ENCODE measurements at regions not wholly inside any gene's neighbourhood (a gene's known extent, or its start where the extent isn't known, plus 50 kb on each side); places are given as distances from the start of the nearest gene placed in this dataset.

GRCh38 chr2:234643407-234643806 lies 146.5 kb upstream of the ARL4C start:
- no peak overlapping the region for H3K4me3 ChIP-seq
- no peaks in the 10 kb centered on the region for H3K36me3 ChIP-seq
- DNase-seq = no peak
- H3K9me3 ChIP-seq = peaks cover 14% of the 10 kb centered on the region
- no peaks in the 10 kb centered on the region for H3K27me3 ChIP-seq

GRCh38 chr2:234641086-234641485 lies 144.2 kb upstream of the ARL4C start:
- no peak for DNase-seq
- no peaks in the 10 kb centered on the region for H3K36me3 ChIP-seq
- no peaks in the 10 kb centered on the region for H3K27me3 ChIP-seq
- H3K4me3 ChIP-seq = no peak overlapping the region
- peaks cover 14% of the 10 kb centered on the region for H3K9me3 ChIP-seq

DNA sequence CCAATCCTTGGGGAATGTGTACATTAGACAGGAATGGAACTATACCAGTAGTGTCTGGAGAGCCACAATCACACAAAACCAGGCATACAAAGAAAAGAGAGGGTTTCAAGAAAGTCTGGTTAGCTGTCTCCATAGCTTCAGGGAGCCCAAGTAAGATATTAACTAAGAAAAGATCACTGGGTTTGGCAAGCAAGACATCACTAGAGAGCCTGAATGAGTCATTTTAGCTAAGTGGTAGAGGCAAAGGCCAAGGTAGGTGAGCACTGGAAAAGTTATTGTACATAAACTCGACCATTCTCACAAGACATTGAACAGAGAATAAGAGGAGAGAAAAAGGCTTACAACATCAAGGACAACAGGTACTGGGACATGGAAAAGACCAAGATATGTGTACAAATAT lies 143.8 kb upstream of the ARL4C start:
- DNase-seq = no peak
- no peak overlapping the region for H3K4me3 ChIP-seq
- no peaks in the 10 kb centered on the region for H3K36me3 ChIP-seq
- no peaks in the 10 kb centered on the region for H3K27me3 ChIP-seq
- peaks cover 14% of the 10 kb centered on the region for H3K9me3 ChIP-seq

- Histone ChIP-seq H3K4me3 (no peak overlapping the region), H3K27me3 (no peaks in the 10 kb centered on the region), H3K9me3 (peaks cover 14% of the 10 kb centered on the region), H3K36me3 (no peaks in the 10 kb centered on the region)
- DNase-seq = no peak
Observed at GRCh38 chr2:234638966-234639365, 142.1 kb upstream of the ARL4C start.

- no peaks in the 10 kb centered on the region for H3K9me3 ChIP-seq
- H3K4me3 ChIP-seq = no peak overlapping the region
- DNase-seq = no peak
- no peaks in the 10 kb centered on the region for H3K27me3 ChIP-seq
- H3K36me3 ChIP-seq = no peaks in the 10 kb centered on the region
Observed at GRCh38 chr2:234635284-234635683, 138.4 kb upstream of the ARL4C start.

- Histone ChIP-seq H3K4me3 (no peak overlapping the region), H3K27me3 (no peaks in the 10 kb centered on the region), H3K36me3 (no peaks in the 10 kb centered on the region), H3K9me3 (no peaks in the 10 kb centered on the region)
- no peak for DNase-seq
Observed at GRCh38 chr2:234633581-234634230, 136.8 kb upstream of the ARL4C start.

DNA sequence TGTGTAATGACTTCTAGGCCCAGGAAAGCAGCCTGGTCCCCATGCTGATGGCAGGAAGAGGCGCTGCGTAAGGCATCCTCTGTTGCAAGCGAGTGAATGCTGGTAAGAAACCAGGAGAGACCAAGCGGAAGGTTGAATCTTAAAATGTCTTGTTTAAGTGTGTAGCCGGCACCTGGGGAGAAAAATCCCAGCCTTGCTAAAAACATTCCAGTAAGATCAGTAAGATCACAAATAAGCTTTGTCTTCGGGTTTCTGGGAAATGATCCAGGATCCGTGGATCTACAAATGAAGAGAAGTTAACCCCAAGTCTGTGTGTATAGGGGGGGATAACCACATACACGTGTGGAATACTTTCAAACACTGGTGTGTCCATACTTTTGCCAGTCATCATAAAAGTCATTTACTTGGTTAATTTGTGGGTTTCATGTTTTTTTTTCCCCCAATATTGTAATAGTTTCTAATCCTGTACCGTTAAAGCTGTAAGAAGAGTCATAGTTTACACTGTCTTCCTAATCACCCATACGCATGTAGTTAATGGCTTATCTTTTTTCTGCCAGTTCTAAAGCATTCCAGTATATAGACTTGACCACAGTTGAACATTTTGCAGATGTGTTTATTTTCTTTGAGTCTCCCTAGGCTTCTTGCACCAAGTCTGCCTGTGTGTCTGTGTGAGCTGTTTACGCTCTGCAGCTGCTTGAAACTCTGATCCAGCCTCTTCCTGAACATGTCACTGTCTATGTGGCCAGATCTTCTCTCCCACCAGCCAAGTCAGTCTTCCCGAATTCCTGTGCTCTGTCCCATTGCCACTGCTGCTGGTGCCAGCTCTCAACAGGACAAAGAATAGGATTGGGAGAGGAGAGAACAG lies 135.9 kb upstream of the ARL4C start:
- Histone ChIP-seq H3K4me3 (no peak overlapping the region), H3K9me3 (no peaks in the 10 kb centered on the region), H3K27me3 (no peaks in the 10 kb centered on the region), H3K36me3 (no peaks in the 10 kb centered on the region)
- peak; percentile 82 for DNase-seq

GRCh38 chr2:234631646-234632514 lies 135.0 kb upstream of the ARL4C start:
- no peak overlapping the region for H3K4me3 ChIP-seq
- no peaks in the 10 kb centered on the region for H3K27me3 ChIP-seq
- H3K36me3 ChIP-seq = no peaks in the 10 kb centered on the region
- no peak for DNase-seq
- no peaks in the 10 kb centered on the region for H3K9me3 ChIP-seq

DNA sequence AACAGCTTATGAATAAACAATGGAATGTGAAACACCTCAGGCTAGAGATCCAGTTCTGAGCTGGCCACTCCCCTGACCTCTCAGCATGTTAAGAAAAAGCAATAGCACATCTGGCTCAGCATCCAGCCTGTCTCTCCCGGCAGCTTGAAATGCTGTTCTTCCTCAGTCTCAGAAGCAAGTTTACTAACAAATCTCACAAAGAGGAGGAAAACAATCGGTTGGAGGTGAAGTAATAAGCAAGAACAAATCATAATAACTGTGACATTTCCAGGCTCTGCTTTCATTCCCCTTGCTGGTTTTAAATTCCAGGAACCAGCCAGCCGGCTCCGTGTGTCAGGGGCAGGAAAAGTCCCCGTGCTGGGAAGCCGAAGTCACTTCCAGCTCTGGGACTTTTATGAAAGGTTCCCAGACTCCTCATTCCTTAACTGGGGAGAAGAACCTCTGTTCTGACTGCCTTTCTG lies 133.9 kb upstream of the ARL4C start:
- no peaks in the 10 kb centered on the region for H3K36me3 ChIP-seq
- peak; percentile 16 for DNase-seq
- no peaks in the 10 kb centered on the region for H3K27me3 ChIP-seq
- H3K9me3 ChIP-seq = no peaks in the 10 kb centered on the region
- H3K4me3 ChIP-seq = no peak overlapping the region

DNA sequence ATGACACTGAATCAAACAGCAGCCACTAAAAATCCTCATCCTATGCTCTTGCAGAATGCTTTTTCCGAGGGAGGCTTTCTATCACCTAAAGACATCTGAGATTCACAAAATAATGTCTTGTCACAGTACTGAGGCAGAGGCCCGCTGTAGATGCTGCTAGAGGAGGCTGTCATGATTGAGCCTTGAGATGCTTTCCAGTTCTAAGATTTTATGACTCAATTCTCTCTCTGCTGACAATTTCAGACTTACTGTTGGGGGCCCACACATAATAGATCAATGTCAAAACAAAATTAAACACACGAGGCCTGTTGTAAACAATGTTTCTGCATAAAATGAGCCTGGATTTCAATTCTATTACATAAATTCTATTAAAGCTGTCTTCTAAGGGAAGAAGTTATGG lies 132.7 kb upstream of the ARL4C start:
- Histone ChIP-seq H3K9me3 (no peaks in the 10 kb centered on the region), H3K4me3 (no peak overlapping the region), H3K36me3 (no peaks in the 10 kb centered on the region), H3K27me3 (no peaks in the 10 kb centered on the region)
- DNase-seq = no peak

DNA sequence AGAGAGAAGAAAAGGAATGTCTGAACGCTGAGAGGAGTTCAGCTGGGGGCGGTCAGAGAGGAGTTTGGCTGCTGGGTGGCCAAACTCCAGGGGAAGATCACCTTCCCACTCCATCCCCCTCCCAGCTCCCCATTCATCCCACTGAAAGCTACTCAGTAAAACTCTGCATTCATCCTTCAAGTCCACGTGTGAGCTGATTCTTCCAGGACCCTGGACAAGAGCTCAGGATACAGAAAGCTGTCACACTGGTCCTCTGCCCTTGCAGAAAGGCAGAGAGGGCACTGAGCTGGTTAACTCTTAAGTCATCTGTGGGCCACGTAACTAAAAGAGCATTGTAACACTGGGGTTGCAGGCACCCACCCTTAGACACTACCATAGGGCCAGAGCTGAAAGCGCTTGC lies 132.1 kb upstream of the ARL4C start:
- Histone ChIP-seq H3K9me3 (no peaks in the 10 kb centered on the region), H3K27me3 (no peaks in the 10 kb centered on the region), H3K36me3 (no peaks in the 10 kb centered on the region), H3K4me3 (no peak overlapping the region)
- no peak for DNase-seq

DNA sequence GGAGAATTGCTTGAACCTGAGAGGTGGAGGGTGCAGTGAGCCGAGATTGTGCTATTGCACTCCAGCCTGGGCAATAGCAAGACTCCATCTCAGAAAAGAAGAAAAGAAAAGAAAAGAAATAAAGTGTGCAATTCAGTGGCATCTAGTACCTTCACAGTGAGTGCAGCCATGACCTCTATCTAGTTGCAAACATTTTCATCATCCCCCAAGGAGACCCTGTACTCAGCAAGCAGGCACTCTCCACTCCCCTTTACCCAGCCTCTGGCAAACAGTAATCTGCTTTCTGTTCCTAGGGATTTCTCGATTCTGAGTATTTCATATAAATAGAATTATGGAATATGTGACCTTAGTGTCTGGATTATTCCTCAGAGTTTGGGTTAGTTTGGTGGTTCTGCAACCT lies 130.4 kb upstream of the ARL4C start:
- Histone ChIP-seq H3K27me3 (no peaks in the 10 kb centered on the region), H3K4me3 (no peak overlapping the region), H3K36me3 (no peaks in the 10 kb centered on the region), H3K9me3 (no peaks in the 10 kb centered on the region)
- DNase-seq = no peak

- Histone ChIP-seq H3K27me3 (no peaks in the 10 kb centered on the region), H3K9me3 (no peaks in the 10 kb centered on the region), H3K4me3 (no peak overlapping the region), H3K36me3 (no peaks in the 10 kb centered on the region)
- no peak for DNase-seq
Observed at GRCh38 chr2:234626566-234627130, 129.8 kb upstream of the ARL4C start.

DNA sequence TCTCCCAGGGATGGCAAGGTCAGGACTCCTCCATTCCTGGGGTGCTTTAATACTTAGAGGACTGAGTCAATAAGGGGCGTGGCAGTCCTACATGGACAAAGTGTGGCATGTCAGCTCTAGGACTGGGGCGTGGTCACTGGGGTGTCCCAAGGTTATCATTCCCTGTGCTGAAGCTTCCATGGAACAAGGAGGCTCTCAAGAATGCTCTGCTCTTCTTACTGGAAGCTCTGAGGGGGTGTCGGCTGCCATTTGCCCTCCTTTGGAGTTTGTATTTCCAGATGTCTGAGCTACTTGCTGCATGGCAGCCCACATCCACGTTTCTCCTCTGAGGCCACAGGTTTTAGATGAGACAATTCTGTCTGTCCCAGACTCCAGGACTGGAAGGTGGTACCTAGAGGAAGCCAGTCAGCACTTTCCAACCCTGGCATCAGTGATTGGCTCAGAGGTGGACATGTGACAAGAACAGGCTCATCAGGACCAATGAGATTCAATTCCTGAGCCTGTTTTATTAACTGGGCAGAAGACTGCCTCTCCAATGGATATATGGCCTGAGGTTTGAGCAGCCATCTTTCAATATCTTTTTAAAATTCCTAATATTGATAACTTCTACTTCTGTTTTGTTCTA lies 128.9 kb upstream of the ARL4C start:
- no peak overlapping the region for H3K4me3 ChIP-seq

GRCh38 chr2:234623521-234623991 lies 126.7 kb upstream of the ARL4C start:
- Histone ChIP-seq H3K36me3 (no peaks in the 10 kb centered on the region), H3K27me3 (no peaks in the 10 kb centered on the region), H3K9me3 (no peaks in the 10 kb centered on the region), H3K4me3 (no peak overlapping the region)
- DNase-seq = peak; percentile 74

More for the DNA sequence above, 128.9 kb upstream of the ARL4C start:
- Histone ChIP-seq H3K36me3 (no peaks in the 10 kb centered on the region), H3K27me3 (no peaks in the 10 kb centered on the region), H3K9me3 (no peaks in the 10 kb centered on the region)
- DNase-seq = no peak

- no peaks in the 10 kb centered on the region for H3K9me3 ChIP-seq
- no peaks in the 10 kb centered on the region for H3K27me3 ChIP-seq
- no peaks in the 10 kb centered on the region for H3K36me3 ChIP-seq
- no peak for DNase-seq
- no peak overlapping the region for H3K4me3 ChIP-seq
Observed at GRCh38 chr2:234621120-234621519, 124.2 kb upstream of the ARL4C start.
